ENCODE measurements at regions not wholly inside any gene's neighbourhood (a gene's known extent, or its start where the extent isn't known, plus 50 kb on each side); places are given as distances from the start of the nearest gene placed in this dataset.

DNA sequence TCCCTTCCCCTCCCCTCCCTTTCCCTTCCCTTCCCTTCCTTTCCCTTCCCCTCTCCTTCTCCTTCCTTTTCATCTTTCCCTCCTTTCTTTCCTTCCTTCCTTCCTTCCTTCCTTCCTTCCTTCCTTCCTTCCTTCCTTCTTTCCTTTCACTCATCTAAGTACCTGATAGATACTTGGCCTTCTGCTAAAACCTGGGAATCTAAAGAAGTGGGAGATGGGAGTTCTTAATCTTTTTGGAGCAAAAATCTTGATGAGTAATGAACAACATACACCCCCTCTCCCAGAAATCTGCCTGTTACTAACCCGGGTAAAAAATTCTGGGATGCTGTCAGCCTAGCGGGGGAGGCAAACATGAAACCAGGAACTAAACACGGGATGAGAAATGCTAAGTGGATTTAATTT lies 100.7 kb downstream of the VEGFA start:
- no peaks in the 10 kb centered on the region for H3K27me3 ChIP-seq (ENCODE audit: insufficient read depth, poor library complexity, severe bottlenecking)
- H3K27ac ChIP-seq (replicated peaks) = no peak overlapping the region
- H3K4me3 ChIP-seq (replicated peaks; ENCODE audit: insufficient read depth, low read length) = no peak overlapping the region
- TF ChIP-seq GABPA (IDR thresholded peaks at IDR 0.05; ENCODE audit: low read depth) = no peak
- no peak for TF ChIP-seq POLR2AphosphoS5 (IDR thresholded peaks at IDR 0.05; ENCODE audit: low read depth)
- no peak for TF ChIP-seq REST (IDR thresholded peaks at IDR 0.05; ENCODE audit: insufficient replicate concordance, low read depth)
- TF ChIP-seq SPI1 (IDR thresholded peaks at IDR 0.05; ENCODE audit: borderline replicate concordance, low read depth) = no peak
- TF ChIP-seq, protein P1, sequence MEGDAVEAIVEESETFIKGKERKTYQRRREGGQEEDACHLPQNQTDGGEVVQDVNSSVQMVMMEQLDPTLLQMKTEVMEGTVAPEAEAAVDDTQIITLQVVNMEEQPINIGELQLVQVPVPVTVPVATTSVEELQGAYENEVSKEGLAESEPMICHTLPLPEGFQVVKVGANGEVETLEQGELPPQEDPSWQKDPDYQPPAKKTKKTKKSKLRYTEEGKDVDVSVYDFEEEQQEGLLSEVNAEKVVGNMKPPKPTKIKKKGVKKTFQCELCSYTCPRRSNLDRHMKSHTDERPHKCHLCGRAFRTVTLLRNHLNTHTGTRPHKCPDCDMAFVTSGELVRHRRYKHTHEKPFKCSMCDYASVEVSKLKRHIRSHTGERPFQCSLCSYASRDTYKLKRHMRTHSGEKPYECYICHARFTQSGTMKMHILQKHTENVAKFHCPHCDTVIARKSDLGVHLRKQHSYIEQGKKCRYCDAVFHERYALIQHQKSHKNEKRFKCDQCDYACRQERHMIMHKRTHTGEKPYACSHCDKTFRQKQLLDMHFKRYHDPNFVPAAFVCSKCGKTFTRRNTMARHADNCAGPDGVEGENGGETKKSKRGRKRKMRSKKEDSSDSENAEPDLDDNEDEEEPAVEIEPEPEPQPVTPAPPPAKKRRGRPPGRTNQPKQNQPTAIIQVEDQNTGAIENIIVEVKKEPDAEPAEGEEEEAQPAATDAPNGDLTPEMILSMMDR (IDR thresholded peaks at IDR 0.05; ENCODE audit: insufficient read depth, low read length) = no peak
- no peak for DNase-seq (ENCODE audit: low read depth in 1 of 2, low spot score in 1 of 2)

- DNase-seq (ENCODE audit: low read depth in 1 of 2, low spot score in 1 of 2) = no peak
- Histone ChIP-seq H3K27ac (replicated peaks) (no peak overlapping the region), H3K4me3 (replicated peaks; ENCODE audit: insufficient read depth, low read length) (no peak overlapping the region), H3K27me3 (ENCODE audit: insufficient read depth, poor library complexity, severe bottlenecking) (no peaks in the 10 kb centered on the region)
- no peak for TF ChIP-seq GABPA (IDR thresholded peaks at IDR 0.05; ENCODE audit: low read depth)
- no peak for TF ChIP-seq REST (IDR thresholded peaks at IDR 0.05; ENCODE audit: insufficient replicate concordance, low read depth)
- TF ChIP-seq, protein P1 (IDR thresholded peaks at IDR 0.05; ENCODE audit: insufficient read depth, low read length) = no peak
- TF ChIP-seq POLR2AphosphoS5 (IDR thresholded peaks at IDR 0.05; ENCODE audit: low read depth) = no peak
- no peak for TF ChIP-seq SPI1 (IDR thresholded peaks at IDR 0.05; ENCODE audit: borderline replicate concordance, low read depth)
Measured at GRCh38 chr6:43869792-43870659, 100.0 kb downstream of the VEGFA start.

GRCh38 chr6:43869079-43869710 lies 99.2 kb downstream of the VEGFA start:
- no peaks in the 10 kb centered on the region for H3K27me3 ChIP-seq (ENCODE audit: insufficient read depth, poor library complexity, severe bottlenecking)
- DNase-seq (ENCODE audit: low read depth in 1 of 2, low spot score in 1 of 2) = no peak

GRCh38 chr6:43868467-43868866 lies 98.5 kb downstream of the VEGFA start:
- no peak overlapping the region for H3K27ac ChIP-seq (replicated peaks)
- TF ChIP-seq POLR2AphosphoS5 (IDR thresholded peaks at IDR 0.05; ENCODE audit: low read depth) (no peak), SPI1 (IDR thresholded peaks at IDR 0.05; ENCODE audit: borderline replicate concordance, low read depth) (no peak), REST (IDR thresholded peaks at IDR 0.05; ENCODE audit: insufficient replicate concordance, low read depth) (no peak), GABPA (IDR thresholded peaks at IDR 0.05; ENCODE audit: low read depth) (no peak)
- TF ChIP-seq, protein P1 (IDR thresholded peaks at IDR 0.05; ENCODE audit: insufficient read depth, low read length) = no peak
- H3K4me3 ChIP-seq (replicated peaks; ENCODE audit: insufficient read depth, low read length) = no peak overlapping the region
- no peak for DNase-seq (ENCODE audit: low read depth in 1 of 2, low spot score in 1 of 2)
- peaks cover 2% of the 10 kb centered on the region for H3K27me3 ChIP-seq (ENCODE audit: insufficient read depth, poor library complexity, severe bottlenecking)

More at GRCh38 chr6:43869079-43869710, 99.2 kb downstream of the VEGFA start:
- H3K4me3 ChIP-seq (replicated peaks; ENCODE audit: insufficient read depth, low read length) = no peak overlapping the region
- no peak overlapping the region for H3K27ac ChIP-seq (replicated peaks)
- TF ChIP-seq GABPA (IDR thresholded peaks at IDR 0.05; ENCODE audit: low read depth) = no peak
